Neural progenitor cell (in vitro differentiated cells): ENCODE measurements at regions not wholly inside any gene's neighbourhood (a gene's known extent, or its start where the extent isn't known, plus 50 kb on each side); places are given as distances from the start of the nearest gene placed in this dataset.

Experiments
- DNase-seq: peaks from one replicate; pipeline ENCODE4 v3.0.0-alpha.2; 2016; ENCODE audit warnings: low spot score
- H2AFZ ChIP-seq: fragments of 200-600 bp; sonication (generic); replicated peaks from 2 replicates; pipeline ENCODE4 v1.6.1; 2016; ENCODE audit warnings: antibody characterized with exemption
- H3F3A ChIP-seq: fragments of 200-600 bp; sonication (generic); 2 replicates; pipeline ENCODE4 v1.6.1; 2016; ENCODE audit warnings: antibody characterized with exemption, low read depth
- H3K27ac ChIP-seq: fragments of 200-600 bp; sonication (generic); 2 replicates; pipeline ENCODE4 v1.5.1; 2016; ENCODE audit warnings: mild to moderate bottlenecking
- H3K27me3 ChIP-seq: fragments of 200-600 bp; sonication (generic); 2 replicates; pipeline ENCODE4 v1.6.1; 2016; ENCODE audit warnings: mild to moderate bottlenecking, moderate library complexity
- H3K36me3 ChIP-seq: fragments of 200-600 bp; sonication (generic); 2 replicates; pipeline ENCODE4 v1.5.1; 2016
- H3K4me1 ChIP-seq: fragments of 200-600 bp; sonication (generic); 2 replicates; pipeline ENCODE4 v1.6.1; 2016; ENCODE audit warnings: mixed run types
- H3K4me2 ChIP-seq: fragments of 200-600 bp; sonication (generic); 2 replicates; pipeline ENCODE4 v1.6.1; 2016
- H3K4me3 ChIP-seq: fragments of 200-600 bp; sonication (generic); 2 replicates; pipeline ENCODE4 v1.5.1; 2016
- H3K79me2 ChIP-seq: fragments of 200-600 bp; sonication (generic); 2 replicates; pipeline ENCODE4 v1.6.1; 2016; ENCODE audit warnings: low read depth
- H3K9ac ChIP-seq: fragments of 200-600 bp; sonication (generic); 2 replicates; pipeline ENCODE4 v1.6.1; 2016
- H3K9me3 ChIP-seq: fragments of 200-600 bp; sonication (generic); 2 replicates; pipeline ENCODE4 v1.5.1; 2016; ENCODE audit warnings: low read depth
- H4K20me1 ChIP-seq: fragments of 200-600 bp; sonication (generic); 2 replicates; pipeline ENCODE4 v1.6.1; 2016; ENCODE audit warnings: low read depth
- H3K27ac Mint-ChIP-seq: 3 replicates; pipeline ENCODE4 v1.8.0; 2021; ENCODE audit warnings: mixed read lengths
- H3K27me3 Mint-ChIP-seq: 2 replicates; pipeline ENCODE4 v1.8.0; 2022; ENCODE audit warnings: low read depth, mild to moderate bottlenecking, inconsistent platforms, moderate library complexity, mixed read lengths; ENCODE audit not compliant: insufficient read depth
- H3K36me3 Mint-ChIP-seq: 3 replicates; pipeline ENCODE4 v1.8.0; 2021; ENCODE audit warnings: mixed read lengths
- H3K4me1 Mint-ChIP-seq: 3 replicates; pipeline ENCODE4 v1.8.0; 2021; ENCODE audit warnings: mixed read lengths
- H3K4me3 Mint-ChIP-seq: 3 replicates; pipeline ENCODE4 v1.8.0; 2021; ENCODE audit warnings: mild to moderate bottlenecking, moderate library complexity, mixed read lengths
- H3K9me3 Mint-ChIP-seq: 3 replicates; pipeline ENCODE4 v1.8.0; 2020; ENCODE audit warnings: mixed read lengths
- CTCF ChIP-seq: fragments of 200-600 bp; sonication (generic); IDR thresholded peaks from 2 replicates; pipeline ENCODE4 v1.5.1; 2017; ENCODE audit warnings: antibody characterized with exemption, mild to moderate bottlenecking
- EZH2 ChIP-seq: fragments of 200-600 bp; sonication (generic); IDR thresholded peaks from 2 replicates; pipeline ENCODE4 v1.6.1; 2017; ENCODE audit warnings: antibody characterized with exemption, mild to moderate bottlenecking, moderate library complexity
- EZH2phosphoT487 ChIP-seq: fragments of 200-600 bp; sonication (generic); IDR thresholded peaks from 2 replicates; pipeline ENCODE4 v1.6.1; 2017; ENCODE audit warnings: antibody characterized with exemption

GRCh38 chr4:71841336-71841735 lies 57.5 kb upstream of the GC start:
- no peaks in the 10 kb centered on the region for H3K79me2 ChIP-seq
- no peaks in the 10 kb centered on the region for H3K36me3 Mint-ChIP-seq
- H3K9me3 Mint-ChIP-seq: no peaks in the 10 kb centered on the region
- H3F3A ChIP-seq: no peaks in the 10 kb centered on the region
- no peak overlapping the region for H3K27ac ChIP-seq
- TF ChIP-seq EZH2phosphoT487: no peak
- H3K27me3 Mint-ChIP-seq: no peaks in the 10 kb centered on the region
- H3K36me3 ChIP-seq: no peaks in the 10 kb centered on the region
- no peak overlapping the region for H3K4me3 Mint-ChIP-seq
- DNase-seq: no peak
- H2AFZ ChIP-seq: no peak overlapping the region
- H3K4me1 ChIP-seq: no peaks in the 10 kb centered on the region
- no peak overlapping the region for H3K4me3 ChIP-seq
- H3K27ac Mint-ChIP-seq: no peak overlapping the region
- no peaks in the 10 kb centered on the region for H3K27me3 ChIP-seq
- H3K4me1 Mint-ChIP-seq: no peaks in the 10 kb centered on the region
- H3K4me2 ChIP-seq: no peak overlapping the region
- no peak overlapping the region for H3K9ac ChIP-seq
- no peaks in the 10 kb centered on the region for H4K20me1 ChIP-seq
- H3K9me3 ChIP-seq: no peaks in the 10 kb centered on the region

- no peaks in the 10 kb centered on the region for H3K27me3 Mint-ChIP-seq
- H3K4me3 Mint-ChIP-seq: no peak overlapping the region
- Histone ChIP-seq H3K9ac (no peak overlapping the region), H3K4me2 (no peak overlapping the region), H2AFZ (no peak overlapping the region), H4K20me1 (no peaks in the 10 kb centered on the region), H3K4me3 (no peak overlapping the region), H3K27me3 (no peaks in the 10 kb centered on the region), H3K9me3 (no peaks in the 10 kb centered on the region), H3K27ac (no peak overlapping the region), H3K4me1 (no peaks in the 10 kb centered on the region), H3F3A (no peaks in the 10 kb centered on the region), H3K36me3 (no peaks in the 10 kb centered on the region), H3K79me2 (no peaks in the 10 kb centered on the region)
- TF ChIP-seq EZH2phosphoT487 (no peak), EZH2 (no peak), CTCF (no peak)
- H3K36me3 Mint-ChIP-seq: no peaks in the 10 kb centered on the region
- H3K27ac Mint-ChIP-seq: no peak overlapping the region
- no peak for DNase-seq
- H3K4me1 Mint-ChIP-seq: no peaks in the 10 kb centered on the region
- no peaks in the 10 kb centered on the region for H3K9me3 Mint-ChIP-seq
These were observed 63.4 kb upstream of the GC start for GRCh38 chr4:71847300-71847699.

GRCh38 chr4:71855944-71856343 lies 72.1 kb upstream of the GC start:
- no peak for DNase-seq
- Histone ChIP-seq H4K20me1 (no peaks in the 10 kb centered on the region), H3K4me3 (no peak overlapping the region), H3K79me2 (no peaks in the 10 kb centered on the region), H3K4me2 (no peak overlapping the region), H3K9me3 (peaks cover 11% of the 10 kb centered on the region), H3K27ac (no peak overlapping the region), H3F3A (peaks cover 11% of the 10 kb centered on the region), H3K27me3 (no peaks in the 10 kb centered on the region), H3K4me1 (peaks cover 9% of the 10 kb centered on the region), H3K36me3 (no peaks in the 10 kb centered on the region), H2AFZ (no peak overlapping the region), H3K9ac (no peak overlapping the region)
- peaks cover 2% of the 10 kb centered on the region for H3K36me3 Mint-ChIP-seq
- H3K27ac Mint-ChIP-seq: no peak overlapping the region
- H3K4me1 Mint-ChIP-seq: no peaks in the 10 kb centered on the region
- no peak for TF ChIP-seq CTCF
- no peak for TF ChIP-seq EZH2phosphoT487
- H3K4me3 Mint-ChIP-seq: no peak overlapping the region
- peaks cover 8% of the 10 kb centered on the region for H3K9me3 Mint-ChIP-seq
- no peaks in the 10 kb centered on the region for H3K27me3 Mint-ChIP-seq

- Histone ChIP-seq H3K79me2 (no peaks in the 10 kb centered on the region), H4K20me1 (no peaks in the 10 kb centered on the region), H3K4me2 (peak overlapping the region; percentile 41), H3K27me3 (no peaks in the 10 kb centered on the region), H3K4me3 (no peak overlapping the region), H3K9ac (no peak overlapping the region), H3F3A (peaks cover 11% of the 10 kb centered on the region), H3K9me3 (peaks cover 17% of the 10 kb centered on the region), H3K36me3 (no peaks in the 10 kb centered on the region), H3K27ac (peak overlapping the region; percentile 31), H2AFZ (peak overlapping the region; percentile 57), H3K4me1 (peaks cover 9% of the 10 kb centered on the region)
- Mint-ChIP-seq H3K4me3 (no peak overlapping the region), H3K9me3 (peaks cover 14% of the 10 kb centered on the region), H3K27me3 (no peaks in the 10 kb centered on the region), H3K4me1 (no peaks in the 10 kb centered on the region), H3K27ac (no peak overlapping the region), H3K36me3 (peaks cover 2% of the 10 kb centered on the region)
- no peak for TF ChIP-seq EZH2phosphoT487
- TF ChIP-seq EZH2: no peak
- no peak for TF ChIP-seq CTCF
- DNase-seq: peak; percentile 51
These were observed 74.0 kb upstream of the GC start for GRCh38 chr4:71857713-71858451.
